HFFc6 (cell line): ENCODE measurements at regions not wholly inside any gene's neighbourhood (a gene's known extent, or its start where the extent isn't known, plus 50 kb on each side); places are given as distances from the start of the nearest gene placed in this dataset.
"Not testable (repeated sequence)": the region's sequence is repeated elsewhere in the genome, so short reads cannot be mapped to it uniquely, and the experiment has no call there.

Experiments used
- DNase-seq: peaks from one replicate; pipeline ENCODE4 v3.0.0-alpha.2; 2018
- H3K27ac Mint-ChIP-seq: 2 replicates; pipeline ENCODE4 v1.8.0; 2020; ENCODE audit warnings: mild to moderate bottlenecking, mixed read lengths
- H3K27me3 Mint-ChIP-seq: 2 replicates; pipeline ENCODE4 v1.8.0; 2021; ENCODE audit warnings: mild to moderate bottlenecking, moderate library complexity, mixed read lengths; ENCODE audit not compliant: insufficient read depth
- H3K36me3 Mint-ChIP-seq: 2 replicates; pipeline ENCODE4 v1.8.0; 2021; ENCODE audit warnings: low read depth, mixed read lengths
- H3K4me1 Mint-ChIP-seq: 2 replicates; pipeline ENCODE4 v1.8.0; 2020; ENCODE audit warnings: low read depth, mixed read lengths
- H3K4me3 Mint-ChIP-seq: 2 replicates; pipeline ENCODE4 v1.8.0; 2020; ENCODE audit warnings: mild to moderate bottlenecking, moderate library complexity, mixed read lengths
- H3K9me3 Mint-ChIP-seq: 2 replicates; pipeline ENCODE4 v1.8.0; 2020; ENCODE audit warnings: mild to moderate bottlenecking, mixed read lengths
- CTCF ChIP-seq: fragments of 200-600 bp; sonication (generic); IDR thresholded peaks from 2 replicates; pipeline ENCODE4 v1.5.0; 2021; ENCODE audit warnings: antibody characterized with exemption, mild to moderate bottlenecking

- no peak for TF ChIP-seq CTCF
- Mint-ChIP-seq H3K4me3 (no peak overlapping the region), H3K9me3 (peaks cover 44% of the 10 kb centered on the region), H3K36me3 (no peaks in the 10 kb centered on the region), H3K27ac (no peak overlapping the region), H3K27me3 (no peaks in the 10 kb centered on the region), H3K4me1 (no peaks in the 10 kb centered on the region)
- no peak for DNase-seq
Measured at GRCh38 chr4:175090116-175090515, 172.0 kb downstream of the ADAM29 start.

GRCh38 chr4:175091649-175092048 is 173.5 kb downstream of the ADAM29 start:
- Mint-ChIP-seq H3K4me3 (no peak overlapping the region), H3K27ac (no peak overlapping the region), H3K9me3 (peaks cover 57% of the 10 kb centered on the region), H3K36me3 (no peaks in the 10 kb centered on the region), H3K27me3 (no peaks in the 10 kb centered on the region), H3K4me1 (no peaks in the 10 kb centered on the region)
- no peak for TF ChIP-seq CTCF
- no peak for DNase-seq

DNA sequence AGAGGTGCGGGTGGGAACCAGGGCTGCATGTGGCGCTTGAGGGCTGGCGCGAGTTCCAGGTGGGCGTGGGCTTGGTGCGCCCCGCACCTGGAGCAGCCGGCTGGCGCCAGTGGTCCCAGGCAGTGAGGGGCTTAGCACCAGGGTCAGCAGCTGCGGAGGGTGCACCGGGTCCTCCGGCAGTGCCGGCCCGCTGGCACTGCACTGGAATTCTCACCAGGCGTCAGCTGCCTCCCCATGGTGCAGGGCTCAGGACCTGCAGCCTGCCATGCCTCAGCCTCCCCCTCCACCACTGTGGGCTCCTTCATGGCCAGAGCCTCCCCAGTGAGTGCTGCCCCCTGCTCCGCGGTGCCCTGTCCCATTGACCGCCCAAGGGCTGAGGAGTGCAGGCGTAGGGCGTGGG is 174.0 kb downstream of the ADAM29 start:
- H3K27me3 Mint-ChIP-seq = no peaks in the 10 kb centered on the region

GRCh38 chr4:175093055-175093454 is 174.9 kb downstream of the ADAM29 start:
- H3K36me3 Mint-ChIP-seq, H3K4me1 Mint-ChIP-seq, H3K27ac Mint-ChIP-seq, H3K27me3 Mint-ChIP-seq, DNase-seq, H3K4me3 Mint-ChIP-seq: not testable (repeated sequence)
- H3K9me3 Mint-ChIP-seq = peaks cover 44% of the 10 kb centered on the region

More for the DNA sequence above, 174.0 kb downstream of the ADAM29 start:
- H3K36me3 Mint-ChIP-seq = no peaks in the 10 kb centered on the region
- DNase-seq = no peak
- no peak for TF ChIP-seq CTCF
- no peaks in the 10 kb centered on the region for H3K4me1 Mint-ChIP-seq
- no peak overlapping the region for H3K4me3 Mint-ChIP-seq
- no peak overlapping the region for H3K27ac Mint-ChIP-seq
- peaks cover 53% of the 10 kb centered on the region for H3K9me3 Mint-ChIP-seq

DNA sequence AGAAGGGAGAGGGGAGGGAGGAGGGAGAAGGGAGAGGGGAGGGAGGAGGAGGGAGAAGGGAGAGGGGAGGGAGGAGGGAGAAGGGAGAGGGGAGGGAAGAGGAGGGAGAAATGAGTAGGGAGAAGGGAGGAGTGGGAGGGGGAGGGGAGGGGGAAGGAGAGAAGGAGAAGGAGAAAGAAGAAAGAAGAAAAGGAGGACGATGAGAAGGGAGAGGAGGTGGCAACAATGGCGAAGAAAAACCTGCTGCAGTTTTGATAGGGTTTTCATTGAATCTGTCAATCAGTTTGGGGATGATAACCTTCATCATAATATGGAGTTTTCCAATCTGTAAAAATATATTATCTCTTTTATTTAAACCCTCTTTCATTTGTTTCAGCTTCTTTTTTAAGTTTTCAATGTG is 185.2 kb downstream of the ADAM29 start:
- no peaks in the 10 kb centered on the region; the same call in 1 of the 2 replicates for H3K27me3 Mint-ChIP-seq
- DNase-seq = no peak
- no peak overlapping the region for H3K27ac Mint-ChIP-seq
- no peaks in the 10 kb centered on the region for H3K4me1 Mint-ChIP-seq
- no peak for TF ChIP-seq CTCF
- no peak overlapping the region for H3K4me3 Mint-ChIP-seq
- H3K9me3 Mint-ChIP-seq = peaks cover 12% of the 10 kb centered on the region
- H3K36me3 Mint-ChIP-seq = no peaks in the 10 kb centered on the region

GRCh38 chr4:175106301-175106700 is 188.1 kb downstream of the ADAM29 start:
- H3K4me1 Mint-ChIP-seq = no peaks in the 10 kb centered on the region
- H3K4me3 Mint-ChIP-seq = no peak overlapping the region
- H3K36me3 Mint-ChIP-seq = no peaks in the 10 kb centered on the region
- TF ChIP-seq CTCF = no peak
- no peak for DNase-seq
- H3K27ac Mint-ChIP-seq = no peak overlapping the region
- H3K9me3 Mint-ChIP-seq = peaks cover 36% of the 10 kb centered on the region
- H3K27me3 Mint-ChIP-seq = no peaks in the 10 kb centered on the region; the same call in 1 of the 2 replicates
